ENCODE measurements at regions not wholly inside any gene's neighbourhood (a gene's known extent, or its start where the extent isn't known, plus 50 kb on each side); places are given as distances from the start of the nearest gene placed in this dataset.

DNA sequence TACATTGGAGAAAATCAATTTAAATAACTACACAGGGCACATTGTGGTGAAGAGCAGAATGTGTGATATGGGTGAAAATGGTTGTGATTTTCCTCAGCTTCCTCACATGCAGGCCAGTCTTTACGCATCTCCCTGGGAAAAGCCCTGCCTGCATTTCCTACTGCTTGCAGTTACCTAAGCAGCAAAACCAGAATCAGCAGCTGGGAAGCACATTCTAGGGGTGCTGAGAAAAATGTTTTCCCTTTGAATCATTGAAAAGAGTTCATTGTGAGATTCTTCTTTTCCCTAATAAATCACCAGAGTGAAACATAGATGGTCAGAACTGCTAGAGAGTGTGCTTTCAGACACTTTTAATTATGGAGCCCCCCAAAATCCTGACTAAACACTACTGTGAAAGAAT, 656.0 kb downstream of the TDRD15 start:
- H3K27ac Mint-ChIP-seq, result no peak overlapping the region
- H3K36me3 Mint-ChIP-seq, result no peaks in the 10 kb centered on the region
- DNase-seq (ENCODE audit: low spot score) (no peak), ATAC-seq (no peak)
- no peaks in the 10 kb centered on the region for H3K27me3 Mint-ChIP-seq (ENCODE audit: low read depth)
- TF ChIP-seq, protein P1, sequence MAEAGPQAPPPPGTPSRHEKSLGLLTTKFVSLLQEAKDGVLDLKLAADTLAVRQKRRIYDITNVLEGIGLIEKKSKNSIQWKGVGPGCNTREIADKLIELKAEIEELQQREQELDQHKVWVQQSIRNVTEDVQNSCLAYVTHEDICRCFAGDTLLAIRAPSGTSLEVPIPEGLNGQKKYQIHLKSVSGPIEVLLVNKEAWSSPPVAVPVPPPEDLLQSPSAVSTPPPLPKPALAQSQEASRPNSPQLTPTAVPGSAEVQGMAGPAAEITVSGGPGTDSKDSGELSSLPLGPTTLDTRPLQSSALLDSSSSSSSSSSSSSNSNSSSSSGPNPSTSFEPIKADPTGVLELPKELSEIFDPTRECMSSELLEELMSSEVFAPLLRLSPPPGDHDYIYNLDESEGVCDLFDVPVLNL (CRISPR knock-in tag; IDR thresholded peaks at IDR 0.05; ENCODE audit: borderline replicate concordance, low read depth), result no peak
- TF ChIP-seq ZNF396 (CRISPR knock-in tag; IDR thresholded peaks at IDR 0.05; ENCODE audit: borderline replicate concordance) (no peak), SMAD4 (CRISPR knock-in tag; IDR thresholded peaks at IDR 0.05) (no peak), MXD4 (CRISPR knock-in tag; IDR thresholded peaks at IDR 0.05; ENCODE audit: borderline replicate concordance) (no peak), ZNF219 (CRISPR knock-in tag; IDR thresholded peaks at IDR 0.05; ENCODE audit: borderline replicate concordance) (no peak), ETV6 (CRISPR knock-in tag; IDR thresholded peaks at IDR 0.05) (no peak), JUN (CRISPR knock-in tag; IDR thresholded peaks at IDR 0.05) (no peak), ESRRA (CRISPR knock-in tag; IDR thresholded peaks at IDR 0.05; ENCODE audit: borderline replicate concordance) (no peak), ZNF317 (CRISPR knock-in tag; IDR thresholded peaks at IDR 0.05; ENCODE audit: borderline replicate concordance, low read depth) (no peak), NR1H2 (CRISPR knock-in tag; IDR thresholded peaks at IDR 0.05) (no peak), CREB1 (CRISPR knock-in tag; IDR thresholded peaks at IDR 0.05) (no peak)
- TF ChIP-seq, protein P2, sequence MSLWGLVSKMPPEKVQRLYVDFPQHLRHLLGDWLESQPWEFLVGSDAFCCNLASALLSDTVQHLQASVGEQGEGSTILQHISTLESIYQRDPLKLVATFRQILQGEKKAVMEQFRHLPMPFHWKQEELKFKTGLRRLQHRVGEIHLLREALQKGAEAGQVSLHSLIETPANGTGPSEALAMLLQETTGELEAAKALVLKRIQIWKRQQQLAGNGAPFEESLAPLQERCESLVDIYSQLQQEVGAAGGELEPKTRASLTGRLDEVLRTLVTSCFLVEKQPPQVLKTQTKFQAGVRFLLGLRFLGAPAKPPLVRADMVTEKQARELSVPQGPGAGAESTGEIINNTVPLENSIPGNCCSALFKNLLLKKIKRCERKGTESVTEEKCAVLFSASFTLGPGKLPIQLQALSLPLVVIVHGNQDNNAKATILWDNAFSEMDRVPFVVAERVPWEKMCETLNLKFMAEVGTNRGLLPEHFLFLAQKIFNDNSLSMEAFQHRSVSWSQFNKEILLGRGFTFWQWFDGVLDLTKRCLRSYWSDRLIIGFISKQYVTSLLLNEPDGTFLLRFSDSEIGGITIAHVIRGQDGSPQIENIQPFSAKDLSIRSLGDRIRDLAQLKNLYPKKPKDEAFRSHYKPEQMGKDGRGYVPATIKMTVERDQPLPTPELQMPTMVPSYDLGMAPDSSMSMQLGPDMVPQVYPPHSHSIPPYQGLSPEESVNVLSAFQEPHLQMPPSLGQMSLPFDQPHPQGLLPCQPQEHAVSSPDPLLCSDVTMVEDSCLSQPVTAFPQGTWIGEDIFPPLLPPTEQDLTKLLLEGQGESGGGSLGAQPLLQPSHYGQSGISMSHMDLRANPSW (CRISPR knock-in tag; conservative IDR thresholded peaks at IDR 0.05; ENCODE audit: low read depth), result no peak
- TF ChIP-seq, protein P3, sequence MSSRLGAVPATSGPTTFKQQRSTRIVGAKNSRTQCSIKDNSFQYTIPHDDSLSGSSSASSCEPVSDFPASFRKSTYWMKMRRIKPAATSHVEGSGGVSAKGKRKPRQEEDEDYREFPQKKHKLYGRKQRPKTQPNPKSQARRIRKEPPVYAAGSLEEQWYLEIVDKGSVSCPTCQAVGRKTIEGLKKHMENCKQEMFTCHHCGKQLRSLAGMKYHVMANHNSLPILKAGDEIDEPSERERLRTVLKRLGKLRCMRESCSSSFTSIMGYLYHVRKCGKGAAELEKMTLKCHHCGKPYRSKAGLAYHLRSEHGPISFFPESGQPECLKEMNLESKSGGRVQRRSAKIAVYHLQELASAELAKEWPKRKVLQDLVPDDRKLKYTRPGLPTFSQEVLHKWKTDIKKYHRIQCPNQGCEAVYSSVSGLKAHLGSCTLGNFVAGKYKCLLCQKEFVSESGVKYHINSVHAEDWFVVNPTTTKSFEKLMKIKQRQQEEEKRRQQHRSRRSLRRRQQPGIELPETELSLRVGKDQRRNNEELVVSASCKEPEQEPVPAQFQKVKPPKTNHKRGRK (CRISPR knock-in tag; IDR thresholded peaks at IDR 0.05; ENCODE audit: borderline replicate concordance), result no peak
- TF ChIP-seq, protein P4, sequence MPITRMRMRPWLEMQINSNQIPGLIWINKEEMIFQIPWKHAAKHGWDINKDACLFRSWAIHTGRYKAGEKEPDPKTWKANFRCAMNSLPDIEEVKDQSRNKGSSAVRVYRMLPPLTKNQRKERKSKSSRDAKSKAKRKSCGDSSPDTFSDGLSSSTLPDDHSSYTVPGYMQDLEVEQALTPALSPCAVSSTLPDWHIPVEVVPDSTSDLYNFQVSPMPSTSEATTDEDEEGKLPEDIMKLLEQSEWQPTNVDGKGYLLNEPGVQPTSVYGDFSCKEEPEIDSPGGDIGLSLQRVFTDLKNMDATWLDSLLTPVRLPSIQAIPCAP (CRISPR knock-in tag; IDR thresholded peaks at IDR 0.05), result no peak
- H3K4me3 Mint-ChIP-seq, result no peak overlapping the region
- ChIA-PET POLR2A (no interaction called here), CTCF (no interaction called here)
- H3K9me3 Mint-ChIP-seq, result no peaks in the 10 kb centered on the region
- peaks cover 11% of the 10 kb centered on the region for H3K4me1 Mint-ChIP-seq

DNA sequence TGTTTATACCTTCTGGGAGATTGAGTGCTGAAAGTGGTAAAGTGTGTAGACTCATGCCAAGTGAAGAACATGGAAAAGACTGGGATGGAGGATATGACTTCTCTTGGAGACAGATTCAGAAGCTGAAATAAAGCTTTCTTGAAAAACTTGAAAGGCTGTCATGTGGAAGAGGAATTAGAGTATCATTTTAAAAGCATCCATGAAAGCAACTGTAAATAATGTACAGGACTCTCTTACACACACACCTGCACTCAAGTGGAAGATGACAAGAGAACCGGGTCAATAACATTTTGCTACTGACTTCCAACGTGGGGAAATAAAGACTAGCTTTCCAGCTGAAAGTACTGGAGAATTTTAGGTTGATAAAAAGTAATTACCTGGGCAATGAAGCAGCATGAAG, 658.2 kb downstream of the TDRD15 start:
- no peak for DNase-seq (ENCODE audit: low spot score)
- ATAC-seq, result no peak
- ChIA-PET POLR2A (no interaction called here), CTCF (no interaction called here)
- H3K36me3 Mint-ChIP-seq, result no peaks in the 10 kb centered on the region
- no peak overlapping the region for H3K27ac Mint-ChIP-seq
- peaks cover 7% of the 10 kb centered on the region for H3K4me1 Mint-ChIP-seq
- no peaks in the 10 kb centered on the region for H3K9me3 Mint-ChIP-seq
- H3K27me3 Mint-ChIP-seq (ENCODE audit: low read depth), result no peaks in the 10 kb centered on the region
- H3K4me3 Mint-ChIP-seq, result no peak overlapping the region
- TF ChIP-seq FOXK1 (CRISPR knock-in tag; IDR thresholded peaks at IDR 0.05) (no peak), ETV6 (CRISPR knock-in tag; IDR thresholded peaks at IDR 0.05) (no peak), JUN (CRISPR knock-in tag; IDR thresholded peaks at IDR 0.05) (no peak), ZNF671 (CRISPR knock-in tag; IDR thresholded peaks at IDR 0.05) (no peak), MYBL2 (CRISPR knock-in tag; IDR thresholded peaks at IDR 0.05) (no peak), SOX15 (CRISPR knock-in tag; IDR thresholded peaks at IDR 0.05) (no peak)
- TF ChIP-seq, protein P5, sequence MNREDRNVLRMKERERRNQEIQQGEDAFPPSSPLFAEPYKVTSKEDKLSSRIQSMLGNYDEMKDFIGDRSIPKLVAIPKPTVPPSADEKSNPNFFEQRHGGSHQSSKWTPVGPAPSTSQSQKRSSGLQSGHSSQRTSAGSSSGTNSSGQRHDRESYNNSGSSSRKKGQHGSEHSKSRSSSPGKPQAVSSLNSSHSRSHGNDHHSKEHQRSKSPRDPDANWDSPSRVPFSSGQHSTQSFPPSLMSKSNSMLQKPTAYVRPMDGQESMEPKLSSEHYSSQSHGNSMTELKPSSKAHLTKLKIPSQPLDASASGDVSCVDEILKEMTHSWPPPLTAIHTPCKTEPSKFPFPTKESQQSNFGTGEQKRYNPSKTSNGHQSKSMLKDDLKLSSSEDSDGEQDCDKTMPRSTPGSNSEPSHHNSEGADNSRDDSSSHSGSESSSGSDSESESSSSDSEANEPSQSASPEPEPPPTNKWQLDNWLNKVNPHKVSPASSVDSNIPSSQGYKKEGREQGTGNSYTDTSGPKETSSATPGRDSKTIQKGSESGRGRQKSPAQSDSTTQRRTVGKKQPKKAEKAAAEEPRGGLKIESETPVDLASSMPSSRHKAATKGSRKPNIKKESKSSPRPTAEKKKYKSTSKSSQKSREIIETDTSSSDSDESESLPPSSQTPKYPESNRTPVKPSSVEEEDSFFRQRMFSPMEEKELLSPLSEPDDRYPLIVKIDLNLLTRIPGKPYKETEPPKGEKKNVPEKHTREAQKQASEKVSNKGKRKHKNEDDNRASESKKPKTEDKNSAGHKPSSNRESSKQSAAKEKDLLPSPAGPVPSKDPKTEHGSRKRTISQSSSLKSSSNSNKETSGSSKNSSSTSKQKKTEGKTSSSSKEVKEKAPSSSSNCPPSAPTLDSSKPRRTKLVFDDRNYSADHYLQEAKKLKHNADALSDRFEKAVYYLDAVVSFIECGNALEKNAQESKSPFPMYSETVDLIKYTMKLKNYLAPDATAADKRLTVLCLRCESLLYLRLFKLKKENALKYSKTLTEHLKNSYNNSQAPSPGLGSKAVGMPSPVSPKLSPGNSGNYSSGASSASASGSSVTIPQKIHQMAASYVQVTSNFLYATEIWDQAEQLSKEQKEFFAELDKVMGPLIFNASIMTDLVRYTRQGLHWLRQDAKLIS (CRISPR knock-in tag; IDR thresholded peaks at IDR 0.05; ENCODE audit: borderline replicate concordance), result no peak
- TF ChIP-seq, protein P6, sequence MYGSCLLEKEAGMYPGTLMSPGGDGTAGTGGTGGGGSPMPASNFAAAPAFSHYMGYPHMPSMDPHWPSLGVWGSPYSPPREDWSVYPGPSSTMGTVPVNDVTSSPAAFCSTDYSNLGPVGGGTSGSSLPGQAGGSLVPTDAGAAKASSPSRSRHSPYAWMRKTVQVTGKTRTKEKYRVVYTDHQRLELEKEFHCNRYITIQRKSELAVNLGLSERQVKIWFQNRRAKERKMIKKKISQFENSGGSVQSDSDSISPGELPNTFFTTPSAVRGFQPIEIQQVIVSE (CRISPR knock-in tag; IDR thresholded peaks at IDR 0.05; ENCODE audit: borderline replicate concordance), result no peak

All from WTC11 (cell line).